ENCODE measurements at regions not wholly inside any gene's neighbourhood (a gene's known extent, or its start where the extent isn't known, plus 50 kb on each side); places are given as distances from the start of the nearest gene placed in this dataset.

GRCh38 chr6:9101920-9102319 lies 666.6 kb upstream of the SLC35B3 start:
- no peak for TF ChIP-seq EZH2 (IDR thresholded peaks at IDR 0.05; ENCODE audit: borderline replicate concordance, low read depth, low read length, poor library complexity, severe bottlenecking)
- no peak for TF ChIP-seq CTCF (conservative IDR thresholded peaks at IDR 0.05; ENCODE audit: low read depth, low read length)

All from A673 (cell line).